ENCODE measurements at regions not wholly inside any gene's neighbourhood (a gene's known extent, or its start where the extent isn't known, plus 50 kb on each side); places are given as distances from the start of the nearest gene placed in this dataset.

DNA sequence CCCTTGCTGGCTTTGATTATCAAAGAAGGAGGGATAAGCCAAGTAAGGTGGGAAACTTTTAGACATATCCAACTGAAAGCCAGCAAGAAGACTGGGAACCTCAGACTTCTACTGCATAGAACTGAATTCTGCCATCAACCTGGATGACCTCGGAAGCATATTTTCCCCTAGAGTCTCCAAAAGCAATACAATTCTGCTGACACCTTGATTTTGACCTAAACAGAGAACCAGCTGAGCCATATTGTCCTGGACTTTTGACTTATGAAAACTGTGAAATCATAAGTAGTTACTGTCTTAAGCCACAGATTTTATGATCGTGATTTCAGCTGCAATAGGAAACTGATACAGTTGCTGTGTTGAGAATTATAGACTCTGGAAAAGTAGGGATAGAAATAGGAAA is 227.6 kb downstream of the PCDH20 start:
- Mint-ChIP-seq H3K9me3 (ENCODE audit: low read depth) (no peaks in the 10 kb centered on the region), H3K4me1 (ENCODE audit: low read depth) (no peaks in the 10 kb centered on the region), H3K27me3 (ENCODE audit: low read depth) (peaks cover 5% of the 10 kb centered on the region), H3K4me3 (ENCODE audit: unreplicated experiment) (no peak overlapping the region), H3K27ac (ENCODE audit: unreplicated experiment) (no peak overlapping the region), H3K36me3 (ENCODE audit: low read depth) (no peaks in the 10 kb centered on the region)
- DNase-seq (ENCODE audit: low spot score) = no peak
- TF ChIP-seq, protein P1, sequence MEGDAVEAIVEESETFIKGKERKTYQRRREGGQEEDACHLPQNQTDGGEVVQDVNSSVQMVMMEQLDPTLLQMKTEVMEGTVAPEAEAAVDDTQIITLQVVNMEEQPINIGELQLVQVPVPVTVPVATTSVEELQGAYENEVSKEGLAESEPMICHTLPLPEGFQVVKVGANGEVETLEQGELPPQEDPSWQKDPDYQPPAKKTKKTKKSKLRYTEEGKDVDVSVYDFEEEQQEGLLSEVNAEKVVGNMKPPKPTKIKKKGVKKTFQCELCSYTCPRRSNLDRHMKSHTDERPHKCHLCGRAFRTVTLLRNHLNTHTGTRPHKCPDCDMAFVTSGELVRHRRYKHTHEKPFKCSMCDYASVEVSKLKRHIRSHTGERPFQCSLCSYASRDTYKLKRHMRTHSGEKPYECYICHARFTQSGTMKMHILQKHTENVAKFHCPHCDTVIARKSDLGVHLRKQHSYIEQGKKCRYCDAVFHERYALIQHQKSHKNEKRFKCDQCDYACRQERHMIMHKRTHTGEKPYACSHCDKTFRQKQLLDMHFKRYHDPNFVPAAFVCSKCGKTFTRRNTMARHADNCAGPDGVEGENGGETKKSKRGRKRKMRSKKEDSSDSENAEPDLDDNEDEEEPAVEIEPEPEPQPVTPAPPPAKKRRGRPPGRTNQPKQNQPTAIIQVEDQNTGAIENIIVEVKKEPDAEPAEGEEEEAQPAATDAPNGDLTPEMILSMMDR (IDR thresholded peaks at IDR 0.05) = no peak

GRCh38 chr13:61187471-61187870 is 228.2 kb downstream of the PCDH20 start:
- no peak for DNase-seq (ENCODE audit: low spot score)
- Mint-ChIP-seq H3K27me3 (ENCODE audit: low read depth) (peaks cover 3% of the 10 kb centered on the region), H3K36me3 (ENCODE audit: low read depth) (no peaks in the 10 kb centered on the region), H3K4me1 (ENCODE audit: low read depth) (no peaks in the 10 kb centered on the region), H3K27ac (ENCODE audit: unreplicated experiment) (no peak overlapping the region), H3K4me3 (ENCODE audit: unreplicated experiment) (no peak overlapping the region), H3K9me3 (ENCODE audit: low read depth) (no peaks in the 10 kb centered on the region)
- TF ChIP-seq, protein P1 (IDR thresholded peaks at IDR 0.05) = no peak

DNA sequence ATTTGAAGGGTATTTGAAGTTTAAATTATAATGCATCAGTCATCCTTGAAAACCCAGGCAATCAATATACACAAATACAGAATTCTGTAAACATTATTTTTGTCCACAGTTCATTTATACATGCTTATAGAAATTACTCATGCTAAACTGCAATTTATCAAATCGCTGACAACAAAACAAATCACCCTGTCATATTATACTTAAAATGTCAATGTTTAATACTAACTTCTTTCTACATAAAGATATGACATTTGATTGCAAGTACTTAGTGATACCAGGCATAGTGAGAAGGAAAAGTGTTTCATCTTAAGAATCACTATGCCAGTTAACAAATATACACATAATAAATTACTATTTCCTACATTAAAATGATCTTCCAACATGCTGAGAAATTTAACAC is 232.0 kb downstream of the PCDH20 start:
- TF ChIP-seq, protein P1 (IDR thresholded peaks at IDR 0.05) = no peak
- peaks cover 5% of the 10 kb centered on the region for H3K27me3 Mint-ChIP-seq (ENCODE audit: low read depth)
- H3K36me3 Mint-ChIP-seq (ENCODE audit: low read depth) = no peaks in the 10 kb centered on the region
- H3K9me3 Mint-ChIP-seq (ENCODE audit: low read depth) = no peaks in the 10 kb centered on the region
- H3K27ac Mint-ChIP-seq (ENCODE audit: unreplicated experiment) = no peak overlapping the region
- no peak for DNase-seq (ENCODE audit: low spot score)
- no peak overlapping the region for H3K4me3 Mint-ChIP-seq (ENCODE audit: unreplicated experiment)
- H3K4me1 Mint-ChIP-seq (ENCODE audit: low read depth) = no peaks in the 10 kb centered on the region

DNA sequence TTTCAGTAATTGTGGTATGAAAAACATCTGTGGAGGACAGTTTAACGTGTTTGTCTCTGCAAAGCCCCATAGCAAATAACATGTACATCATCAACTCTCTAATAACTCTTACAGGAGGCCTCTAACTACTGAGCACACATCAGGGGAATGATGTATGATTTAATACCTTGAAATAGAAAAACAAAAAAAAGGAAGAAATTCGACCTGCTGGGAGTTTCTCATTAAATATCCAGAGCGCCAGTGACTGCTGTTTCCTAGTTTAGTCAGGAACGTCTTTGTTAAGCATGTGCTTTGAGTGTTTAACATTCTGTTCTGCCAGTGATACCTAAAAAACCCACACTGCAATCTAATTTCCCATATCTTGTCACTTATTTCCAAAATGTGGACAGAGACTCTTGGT is 235.4 kb downstream of the PCDH20 start:
- Mint-ChIP-seq H3K4me1 (ENCODE audit: low read depth) (no peaks in the 10 kb centered on the region), H3K4me3 (ENCODE audit: unreplicated experiment) (no peak overlapping the region), H3K27me3 (ENCODE audit: low read depth) (peaks cover 2% of the 10 kb centered on the region), H3K36me3 (ENCODE audit: low read depth) (no peaks in the 10 kb centered on the region), H3K9me3 (ENCODE audit: low read depth) (peaks cover 5% of the 10 kb centered on the region), H3K27ac (ENCODE audit: unreplicated experiment) (no peak overlapping the region)
- TF ChIP-seq, protein P1 (IDR thresholded peaks at IDR 0.05) = no peak
- DNase-seq (ENCODE audit: low spot score) = no peak

DNA sequence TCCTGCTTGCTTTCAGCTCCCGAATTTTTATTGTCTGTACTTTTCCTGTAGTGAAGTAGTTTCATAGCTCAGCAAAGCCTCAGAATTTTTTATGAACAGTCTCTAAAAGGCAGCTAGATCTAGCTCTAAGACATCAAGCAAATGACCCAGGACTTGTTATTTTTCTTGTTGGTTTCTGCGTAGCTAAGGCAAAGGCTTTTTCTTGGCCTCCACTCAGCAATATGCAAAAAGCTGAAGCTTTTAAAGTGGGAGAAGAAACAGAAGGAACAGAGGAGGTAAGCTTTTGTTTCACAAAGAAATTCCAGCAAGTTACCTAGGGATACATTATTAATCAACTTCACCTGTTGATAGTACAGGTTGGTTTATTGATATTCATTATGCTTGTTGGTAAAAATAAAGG is 235.9 kb downstream of the PCDH20 start:
- TF ChIP-seq, protein P1 (IDR thresholded peaks at IDR 0.05) = no peak
- Mint-ChIP-seq H3K4me3 (ENCODE audit: unreplicated experiment) (no peak overlapping the region), H3K27ac (ENCODE audit: unreplicated experiment) (no peak overlapping the region), H3K4me1 (ENCODE audit: low read depth) (no peaks in the 10 kb centered on the region), H3K36me3 (ENCODE audit: low read depth) (no peaks in the 10 kb centered on the region), H3K27me3 (ENCODE audit: low read depth) (peaks cover 2% of the 10 kb centered on the region), H3K9me3 (ENCODE audit: low read depth) (peaks cover 7% of the 10 kb centered on the region)
- DNase-seq (ENCODE audit: low spot score) = no peak

Data from chondrocyte (in vitro differentiated cells).